GM23248 (cell line): ENCODE measurements at regions not wholly inside any gene's neighbourhood (a gene's known extent, or its start where the extent isn't known, plus 50 kb on each side); places are given as distances from the start of the nearest gene placed in this dataset.

ENCODE experiments used
- EZH2 ChIP-seq: fragments of 200-600 bp; sonication (generic); IDR thresholded peaks from 2 replicates; pipeline ENCODE4 v1.6.1; 2018; ENCODE audit warnings: antibody characterized with exemption, mild to moderate bottlenecking; ENCODE audit not compliant: insufficient read depth, poor library complexity, severe bottlenecking
- EZH2phosphoT487 ChIP-seq: fragments of 200-600 bp; sonication (generic); IDR thresholded peaks from 2 replicates; pipeline ENCODE4 v1.6.1; 2018; ENCODE audit warnings: antibody characterized with exemption, moderate library complexity, mild to moderate bottlenecking, low read depth; ENCODE audit not compliant: insufficient read depth

DNA sequence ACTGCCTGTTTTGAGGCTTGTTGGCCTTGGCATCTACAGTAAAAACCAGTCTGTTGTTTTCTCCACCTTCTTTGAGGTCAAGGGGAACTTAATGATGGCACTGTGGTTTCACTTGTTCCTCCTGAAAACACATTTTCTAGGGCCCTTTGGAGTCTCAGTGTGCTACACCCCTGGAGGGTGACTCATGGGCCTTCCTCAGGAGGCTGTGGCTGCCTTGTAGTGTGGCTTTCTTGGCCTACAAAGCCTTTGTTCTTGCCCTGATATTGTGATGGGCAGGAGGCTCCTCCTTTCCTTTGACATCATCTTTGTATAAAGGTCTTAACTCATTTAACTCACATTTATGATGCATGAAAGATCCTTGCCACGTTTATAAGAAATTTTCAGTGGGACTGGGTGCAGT is 56.3 kb upstream of the GPBP1 start:
- no peak for TF ChIP-seq EZH2
- TF ChIP-seq EZH2phosphoT487: no peak
